Erythroblast (primary cell): ENCODE measurements at regions not wholly inside any gene's neighbourhood (a gene's known extent, or its start where the extent isn't known, plus 50 kb on each side); places are given as distances from the start of the nearest gene placed in this dataset.

Experiments used
- GATA1 ChIP-seq: IDR thresholded peaks from 2 replicates; pipeline ENCODE4 v1.6.1; 2011; ENCODE audit warnings: low read depth, mild to moderate bottlenecking, control low read depth, low read length, moderate library complexity
- POLR2A ChIP-seq: IDR thresholded peaks from 2 replicates; pipeline ENCODE4 v1.6.1; 2011; ENCODE audit warnings: mild to moderate bottlenecking, low read length

DNA sequence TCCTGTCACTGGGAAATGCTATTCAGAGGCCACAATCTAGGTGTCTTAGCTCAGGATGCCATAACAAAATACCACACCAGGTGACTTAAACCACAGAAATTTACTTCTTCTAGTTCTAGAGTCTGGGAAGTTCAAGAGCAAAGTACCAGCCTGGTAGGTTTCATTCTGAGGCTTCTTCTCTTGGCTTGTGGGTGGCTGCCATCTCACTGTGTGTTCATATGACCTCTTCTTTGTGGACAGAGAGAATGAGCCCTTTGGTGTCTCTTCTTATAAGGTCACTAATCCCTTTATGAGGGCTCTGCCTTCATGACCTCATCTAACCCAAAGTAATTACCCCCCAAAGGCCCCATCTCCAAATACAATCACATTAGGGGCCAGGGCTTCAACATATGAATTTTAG, 57.3 kb downstream of the RHOB start:
- TF ChIP-seq POLR2A (no peak), GATA1 (no peak)
